ENCODE measurements at regions not wholly inside any gene's neighbourhood (a gene's known extent, or its start where the extent isn't known, plus 50 kb on each side); places are given as distances from the start of the nearest gene placed in this dataset.

GRCh38 chr6:9593554-9593953, 821.3 kb downstream of the TFAP2A start:
- DNase-seq, result no peak
- ATAC-seq, result no peak

- no peak for ATAC-seq
- no peak for DNase-seq
Measured at GRCh38 chr6:9583753-9584352, 831.0 kb downstream of the TFAP2A start.

DNA sequence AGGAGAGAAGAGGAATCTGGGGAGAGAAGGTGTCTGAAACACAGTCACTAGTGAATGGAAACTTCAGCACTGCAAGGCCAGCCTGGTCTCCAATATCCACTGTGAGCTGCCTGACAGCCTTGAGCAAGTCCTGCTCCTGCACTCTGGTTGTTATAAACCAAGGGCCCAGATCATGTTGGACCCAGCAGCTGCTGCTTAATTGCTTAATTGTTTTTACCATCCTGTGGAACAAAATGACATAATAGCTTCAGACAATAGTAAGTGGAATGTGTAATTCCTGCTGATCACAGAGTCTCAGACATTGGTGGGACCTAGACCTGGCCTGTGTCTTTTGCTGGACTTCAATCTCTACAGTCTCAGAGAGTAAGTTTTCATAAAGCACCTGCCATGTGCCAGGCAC, 833.7 kb downstream of the TFAP2A start:
- no peak for ATAC-seq
- DNase-seq, result no peak

DNA sequence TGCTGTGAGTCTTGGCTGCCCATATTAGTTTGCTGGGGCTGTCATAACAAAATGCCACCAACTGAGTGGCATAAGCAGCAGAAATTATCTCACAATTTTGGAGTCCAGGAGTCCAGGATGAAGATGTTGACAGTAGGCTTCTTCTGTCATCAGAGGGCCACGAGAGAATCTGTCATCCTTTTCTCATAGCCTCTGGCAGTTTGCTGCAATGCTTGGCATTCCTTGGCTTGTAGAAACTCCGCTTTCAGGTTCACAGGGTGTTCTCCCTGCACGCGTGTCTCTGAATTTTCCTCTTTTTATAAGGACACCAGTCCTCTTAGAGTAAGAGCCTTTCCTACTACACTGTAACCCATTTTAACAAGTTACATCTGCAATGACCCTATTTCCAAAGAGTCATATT, 838.4 kb downstream of the TFAP2A start:
- no peak for DNase-seq

GRCh38 chr6:9566096-9566495, 848.8 kb downstream of the TFAP2A start:
- no peak for DNase-seq
- no peak for ATAC-seq

More for the DNA sequence above, 838.4 kb downstream of the TFAP2A start:
- ATAC-seq, result no peak

DNA sequence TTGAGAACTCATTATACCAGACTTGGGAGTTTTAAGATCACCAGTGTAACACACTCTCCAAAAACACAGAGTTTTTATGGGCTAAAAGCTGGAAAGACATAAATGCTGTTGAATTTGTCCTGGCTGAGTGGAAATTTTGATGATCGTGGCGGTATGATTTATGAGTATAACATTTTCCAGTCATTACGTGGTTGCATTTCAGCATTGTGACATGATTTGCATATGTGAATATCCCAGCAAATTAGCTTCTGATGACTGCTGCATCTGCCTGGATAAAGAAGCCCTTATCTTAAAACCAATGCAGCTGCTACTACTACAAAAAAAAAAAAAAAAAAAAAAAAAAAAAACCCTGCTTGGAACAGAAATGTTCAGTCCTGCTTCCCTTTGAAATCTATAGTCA, 850.9 kb downstream of the TFAP2A start:
- ATAC-seq (no peak), DNase-seq (no peak)

GRCh38 chr6:9563568-9563967, 851.3 kb downstream of the TFAP2A start:
- no peak for DNase-seq
- ATAC-seq, result no peak

DNA sequence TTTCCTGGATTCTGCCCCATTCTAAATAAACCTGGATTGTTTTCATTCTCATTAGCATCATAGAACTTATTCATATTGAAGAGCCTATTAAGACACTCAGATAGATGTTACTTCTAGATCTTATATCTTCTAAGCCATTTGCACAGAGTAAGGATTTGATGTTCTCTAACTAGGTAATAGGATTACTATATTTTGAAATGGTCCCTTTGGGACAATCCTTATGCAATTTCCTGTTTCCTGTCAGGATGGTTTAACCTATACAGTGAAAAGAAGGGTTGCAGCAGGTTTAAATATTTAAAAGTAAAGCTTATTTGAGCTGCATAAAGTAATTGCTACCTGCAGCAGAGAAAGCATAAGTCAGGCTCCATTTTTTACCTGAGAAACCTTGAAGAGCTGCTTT, 860.1 kb downstream of the TFAP2A start:
- DNase-seq (no peak), ATAC-seq (no peak)

DNA sequence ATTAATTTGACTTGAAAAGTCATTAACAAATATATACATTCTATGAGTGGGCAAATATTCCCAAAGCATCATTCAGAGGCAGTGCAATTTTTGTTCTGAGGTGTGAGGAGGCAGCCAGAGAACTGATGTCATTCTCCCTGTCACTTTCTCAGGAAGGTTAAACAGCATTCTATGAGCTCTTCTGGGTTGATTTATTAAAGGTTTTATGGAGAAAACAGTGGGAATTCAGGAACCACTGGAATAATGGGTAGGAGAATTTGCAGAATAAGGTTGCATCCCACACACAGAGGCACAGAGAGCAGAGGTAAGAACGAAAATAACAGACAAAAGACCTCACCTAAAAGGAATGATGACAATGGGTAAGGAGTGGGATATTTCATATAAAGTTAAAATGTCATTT, 860.6 kb downstream of the TFAP2A start:
- DNase-seq (no peak), ATAC-seq (no peak)

- ATAC-seq (no peak), DNase-seq (no peak)
Measured at GRCh38 chr6:9553002-9553401, 861.9 kb downstream of the TFAP2A start.

- ATAC-seq (no peak), DNase-seq (no peak)
Measured at GRCh38 chr6:9543649-9544048, 871.2 kb downstream of the TFAP2A start.

GRCh38 chr6:9540534-9541126, 874.2 kb downstream of the TFAP2A start:
- DNase-seq, result no peak
- ATAC-seq, result no peak

GRCh38 chr6:9540126-9540525, 874.7 kb downstream of the TFAP2A start:
- ATAC-seq (no peak), DNase-seq (no peak)

DNA sequence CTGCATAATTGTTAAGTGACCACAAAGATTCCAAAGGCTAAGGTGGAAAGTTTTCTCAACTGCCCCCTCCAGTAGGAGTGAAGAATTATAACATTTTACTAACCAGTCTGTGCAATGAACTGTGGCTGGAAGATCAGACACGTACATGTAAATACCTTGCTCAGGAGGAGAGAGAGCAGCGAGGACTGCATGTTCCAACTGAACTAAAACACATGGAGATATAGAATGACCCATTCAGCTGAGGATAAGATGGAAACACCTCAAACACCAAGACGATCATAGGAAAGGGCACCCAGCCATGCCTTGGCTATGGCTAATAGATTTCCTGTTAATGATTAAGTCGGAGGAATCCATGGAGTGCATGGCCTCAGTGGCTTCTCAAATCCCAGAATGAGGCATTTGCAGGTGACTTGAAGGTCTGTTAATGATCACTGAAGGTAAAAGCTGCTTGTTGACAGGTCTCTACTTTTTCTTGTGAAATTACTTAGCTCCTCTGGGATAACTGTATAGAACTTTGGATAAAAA, 875.6 kb downstream of the TFAP2A start:
- DNase-seq (no peak), ATAC-seq (no peak)

- no peak for DNase-seq
Measured at GRCh38 chr6:9537381-9537780, 877.5 kb downstream of the TFAP2A start.

GRCh38 chr6:9535106-9535505, 879.8 kb downstream of the TFAP2A start:
- ATAC-seq, result no peak
- no peak for DNase-seq

More at GRCh38 chr6:9537381-9537780, 877.5 kb downstream of the TFAP2A start:
- no peak for ATAC-seq

- ATAC-seq (no peak), DNase-seq (no peak)
Measured at GRCh38 chr6:9532621-9533557, 882.0 kb downstream of the TFAP2A start.

DNA sequence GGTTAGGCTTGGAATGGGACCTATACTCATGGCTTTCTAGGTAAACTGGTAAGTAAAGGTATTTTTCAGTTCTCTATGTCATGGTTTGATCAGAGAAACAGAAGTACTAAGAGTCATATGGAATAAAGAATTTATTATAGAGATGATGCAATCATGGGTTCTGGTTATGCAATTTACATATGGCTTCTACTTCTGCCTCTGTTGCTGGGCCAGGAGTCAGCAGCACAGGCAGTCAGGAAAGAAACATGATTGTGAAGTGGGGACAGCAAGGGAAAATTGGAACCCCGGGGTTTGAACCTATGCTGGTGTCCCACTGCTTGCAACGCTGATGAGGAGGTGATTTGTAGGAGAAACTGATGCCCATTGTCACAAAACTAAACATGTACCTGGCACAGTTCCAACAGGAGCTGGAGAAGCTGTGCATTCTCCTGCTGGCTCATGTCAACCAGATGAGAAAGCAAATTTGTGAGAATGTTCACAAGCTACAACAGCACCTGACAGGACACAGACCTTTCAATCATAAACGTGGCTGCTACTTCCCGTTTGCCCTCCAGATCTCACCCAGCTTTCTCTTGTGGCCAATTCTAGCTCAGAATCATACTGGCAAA, 887.1 kb downstream of the TFAP2A start:
- DNase-seq (no peak), ATAC-seq (no peak)

GRCh38 chr6:9523462-9523861, 891.4 kb downstream of the TFAP2A start:
- no peak for DNase-seq
- ATAC-seq, result no peak

- ATAC-seq (no peak), DNase-seq (no peak)
Measured at GRCh38 chr6:9522101-9522500, 892.8 kb downstream of the TFAP2A start.

DNA sequence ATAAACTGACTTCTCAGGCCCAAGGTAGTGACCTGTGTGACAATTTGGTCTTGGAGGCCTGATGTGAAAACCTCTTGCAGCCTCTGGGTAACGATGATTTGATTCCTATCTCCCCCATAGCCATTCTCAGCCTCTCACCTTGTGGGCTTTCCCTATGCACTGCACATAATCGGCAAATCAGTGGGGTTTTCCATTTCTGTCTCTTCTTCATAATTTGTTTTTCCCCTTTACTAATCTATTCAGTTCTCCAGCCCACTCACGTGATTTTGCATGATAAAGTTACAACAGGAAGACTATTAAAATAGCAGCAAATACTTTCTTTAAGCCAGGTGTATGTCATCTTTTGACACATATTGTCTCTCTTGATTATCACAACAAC, 893.7 kb downstream of the TFAP2A start:
- ATAC-seq (peak; percentile 43), DNase-seq (no peak)

- ATAC-seq, result no peak
- DNase-seq, result no peak
Measured at GRCh38 chr6:9520417-9521151, 894.3 kb downstream of the TFAP2A start.

All from stimulated activated naive CD8-positive, alpha-beta T cell treated with anti-CD3 and anti-CD28 coated beads, Interleukin-15, Interleukin-2, amounts not matched to agents 100 U/mL and 50 U/mL, for 24 hours (primary cell).